BLaER1 treated with 17β-estradiol and CSF1 and Interleukin-3, amounts not matched to agents 10 nM and 100 nM (cell line): ENCODE measurements at regions not wholly inside any gene's neighbourhood (a gene's known extent, or its start where the extent isn't known, plus 50 kb on each side); places are given as distances from the start of the nearest gene placed in this dataset.

Experiments used
- H3K27ac ChIP-seq, 11 experiments: shearing (Covaris generic); formaldehyde crosslinking; 2 replicates each; pipeline ENCODE4 v1.8.1; 2022
- H3K27me3 ChIP-seq, 11 experiments: shearing (Covaris generic); formaldehyde crosslinking; 2 replicates each; pipeline ENCODE4 v1.8.1; 2022
- H3K36me3 ChIP-seq, 11 experiments: shearing (Covaris generic); formaldehyde crosslinking; 2 replicates each; pipeline ENCODE4 v1.8.1; 2022
- H3K4me1 ChIP-seq, 10 experiments: shearing (Covaris generic); formaldehyde crosslinking; 2 replicates each; pipeline ENCODE4 v1.8.1; 2022
- H3K4me2 ChIP-seq, 11 experiments: shearing (Covaris generic); formaldehyde crosslinking; 2 replicates each; pipeline ENCODE4 v1.8.1; 2022
- H3K4me3 ChIP-seq, 10 experiments: shearing (Covaris generic); formaldehyde crosslinking; 2 replicates each; pipeline ENCODE4 v1.8.1; 2022
- H3K9ac ChIP-seq, 11 experiments: shearing (Covaris generic); formaldehyde crosslinking; 2 replicates each; pipeline ENCODE4 v1.8.1; 2022
- H3K9me3 ChIP-seq, 11 experiments: shearing (Covaris generic); formaldehyde crosslinking; replicated peaks in 1 of 11; 2 replicates each; pipeline ENCODE4 v1.8.1; 2022
- H4K20me1 ChIP-seq, 11 experiments: shearing (Covaris generic); formaldehyde crosslinking; 2 replicates each; pipeline ENCODE4 v1.8.1; 2022
- Cebpa-rat ChIP-seq, 11 experiments: shearing (Covaris generic); IDR thresholded peaks; 2 replicates each; pipeline ENCODE4 v1.8.1; 2022

DNA sequence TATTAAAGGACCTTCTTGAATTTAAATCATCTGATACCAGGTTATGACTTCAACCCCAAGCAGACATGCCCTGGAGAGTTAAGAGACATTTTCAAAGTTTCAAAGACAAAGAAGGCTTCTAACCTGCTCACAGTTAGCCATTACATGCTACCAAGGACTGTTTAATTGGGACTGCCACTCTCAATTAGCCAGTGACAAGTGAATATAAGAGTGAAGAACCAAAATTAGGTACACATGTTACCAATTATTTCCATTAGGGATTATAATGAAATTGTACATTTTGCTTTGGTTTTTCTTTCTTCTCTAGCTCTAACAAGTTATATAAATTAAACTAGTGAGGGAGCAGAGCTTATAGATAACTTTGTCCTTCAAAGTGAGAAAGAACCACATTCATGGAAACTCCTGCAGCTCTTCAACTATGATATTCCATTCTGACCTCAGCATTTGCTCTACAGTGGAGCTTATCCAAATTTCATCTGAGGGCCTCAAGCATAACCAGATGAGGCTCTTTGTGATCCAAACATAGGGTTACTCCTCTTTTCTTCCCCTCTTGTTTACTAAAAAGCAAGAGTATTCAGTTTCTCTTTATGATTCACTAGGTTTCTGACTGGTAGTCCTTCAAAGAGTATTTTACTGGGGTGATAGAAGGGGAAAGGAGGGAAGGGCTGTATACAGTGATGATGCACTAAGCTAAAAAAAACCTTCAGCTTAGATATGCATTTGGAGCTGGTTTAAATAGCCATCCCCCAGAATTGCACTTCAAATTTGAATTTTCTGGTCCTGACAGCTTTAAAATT lies 91.3 kb downstream of the DUSP6 start:
- no peak overlapping the region for H3K4me3 ChIP-seq
- H3K4me1 ChIP-seq, result peaks cover 0 to 26% (median 0%) of the 10 kb centered on the region in 10 experiments; a peak in 6 of 20 replicates
- no peak overlapping the region for H3K27ac ChIP-seq
- TF ChIP-seq Cebpa-rat (IDR thresholded peaks at IDR 0.05), result no peak
- no peaks in the 10 kb centered on the region for H4K20me1 ChIP-seq
- no peaks in the 10 kb centered on the region for H3K27me3 ChIP-seq
- peaks cover 0 to 16% (median 6%) of the 10 kb centered on the region in 11 experiments; a peak in 13 of 22 replicates for H3K9me3 ChIP-seq
- H3K36me3 ChIP-seq, result no peaks in the 10 kb centered on the region
- no peak overlapping the region for H3K9ac ChIP-seq
- H3K4me2 ChIP-seq, result no peak overlapping the region

DNA sequence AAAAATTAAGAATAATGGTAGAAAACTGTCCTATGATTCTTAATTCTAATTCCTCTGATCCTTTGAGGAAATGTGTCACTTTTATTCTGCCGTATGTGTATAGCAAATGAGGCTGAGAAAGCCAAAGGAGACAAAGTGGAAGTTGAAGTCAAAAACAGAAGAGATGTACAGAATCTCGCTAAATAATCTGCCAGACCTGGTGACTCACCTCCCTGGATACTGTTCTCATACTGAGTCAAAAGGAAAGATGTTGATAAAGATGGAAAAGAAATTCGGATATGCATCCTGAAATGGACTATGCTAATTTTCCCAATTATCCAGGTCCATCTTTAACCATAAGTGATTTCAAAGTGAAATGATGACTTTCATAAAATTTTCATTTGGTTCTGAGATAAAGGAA lies 92.5 kb downstream of the DUSP6 start:
- no peak for TF ChIP-seq Cebpa-rat (IDR thresholded peaks at IDR 0.05)
- H3K36me3 ChIP-seq, result no peaks in the 10 kb centered on the region
- H3K4me2 ChIP-seq, result peak overlapping the region in 2 of 11 experiments; percentile 1 to 21; a peak in 2 of 22 replicates
- H3K27me3 ChIP-seq, result no peaks in the 10 kb centered on the region
- peaks cover 0 to 16% (median 6%) of the 10 kb centered on the region in 11 experiments; a peak in 13 of 22 replicates for H3K9me3 ChIP-seq
- H3K4me1 ChIP-seq, result peaks cover 0 to 14% (median 0%) of the 10 kb centered on the region in 10 experiments; a peak in 6 of 20 replicates
- no peak overlapping the region for H3K27ac ChIP-seq
- H4K20me1 ChIP-seq, result no peaks in the 10 kb centered on the region
- H3K9ac ChIP-seq, result no peak overlapping the region
- no peak overlapping the region for H3K4me3 ChIP-seq

DNA sequence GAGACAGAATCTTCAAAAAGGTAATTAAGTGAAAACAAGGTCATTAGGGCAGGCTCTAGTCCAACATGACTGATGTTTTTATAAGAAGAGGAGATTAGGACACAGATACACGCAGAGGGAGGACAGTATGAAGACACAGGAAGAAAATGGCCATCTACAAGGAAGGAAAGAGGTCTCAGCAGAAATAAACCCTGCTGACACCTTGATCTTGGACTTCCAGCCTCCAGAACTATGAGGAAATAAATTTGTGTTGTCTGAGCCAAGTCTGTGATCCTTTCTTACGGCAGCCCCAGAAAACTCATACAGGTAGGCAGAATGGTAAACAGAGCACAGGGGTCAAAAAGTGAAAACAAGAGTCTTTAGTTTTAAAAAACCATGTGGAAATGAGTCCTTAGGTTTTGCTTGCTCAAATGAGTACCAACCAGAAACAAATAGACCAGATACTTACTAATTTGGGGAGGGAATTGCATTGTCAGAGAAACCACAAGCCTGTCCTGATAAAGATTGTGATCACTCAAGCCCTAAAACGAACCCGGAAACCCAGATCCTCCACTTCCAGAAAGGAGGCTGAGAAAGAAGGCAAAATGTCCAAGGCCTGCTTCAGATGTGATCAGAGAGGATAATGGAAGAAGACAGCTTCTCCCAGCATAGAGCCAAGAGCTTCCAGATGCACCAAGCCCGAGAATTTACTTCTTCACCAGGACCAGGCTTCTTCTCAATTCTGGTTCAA lies 93.9 kb downstream of the DUSP6 start:
- Histone ChIP-seq H3K9ac (no peak overlapping the region), H3K27me3 (no peaks in the 10 kb centered on the region), H3K27ac (no peak overlapping the region), H3K36me3 (no peaks in the 10 kb centered on the region), H3K4me3 (no peak overlapping the region), H3K4me1 (peaks cover 0 to 21% (median 0%) of the 10 kb centered on the region in 10 experiments; a peak in 6 of 20 replicates), H4K20me1 (no peaks in the 10 kb centered on the region), H3K9me3 (peaks cover 0 to 22% (median 6%) of the 10 kb centered on the region in 11 experiments; a peak in 13 of 22 replicates), H3K4me2 (no peak overlapping the region)
- no peak for TF ChIP-seq Cebpa-rat (IDR thresholded peaks at IDR 0.05)

DNA sequence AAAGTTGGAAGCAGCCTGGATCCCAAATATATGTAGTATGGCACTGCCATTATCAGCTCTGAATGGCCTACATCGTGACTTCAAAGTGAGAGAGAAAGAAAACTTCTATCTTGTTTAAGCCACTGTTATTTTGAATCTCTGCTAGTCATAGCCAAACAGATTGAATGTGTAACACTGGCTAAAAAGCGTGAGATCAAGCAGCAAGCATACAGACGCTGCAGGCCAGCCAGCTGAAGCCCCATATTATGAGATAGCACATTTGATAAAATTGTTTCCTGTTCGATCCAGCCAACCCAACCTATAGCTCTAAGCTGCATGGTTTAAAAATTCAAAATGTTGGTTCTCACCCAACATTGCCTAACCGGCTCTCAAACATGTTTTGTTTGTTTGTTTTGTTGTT lies 95.0 kb downstream of the DUSP6 start:
- Histone ChIP-seq H3K27ac (no peak overlapping the region), H3K36me3 (no peaks in the 10 kb centered on the region), H3K4me1 (peaks cover 0 to 32% (median 0%) of the 10 kb centered on the region in 10 experiments; a peak in 6 of 20 replicates), H3K4me2 (no peak overlapping the region), H3K9ac (no peak overlapping the region), H4K20me1 (no peaks in the 10 kb centered on the region), H3K27me3 (no peaks in the 10 kb centered on the region), H3K4me3 (no peak overlapping the region), H3K9me3 (peaks cover 0 to 22% (median 6%) of the 10 kb centered on the region in 11 experiments; a peak in 13 of 22 replicates)
- no peak for TF ChIP-seq Cebpa-rat (IDR thresholded peaks at IDR 0.05)

DNA sequence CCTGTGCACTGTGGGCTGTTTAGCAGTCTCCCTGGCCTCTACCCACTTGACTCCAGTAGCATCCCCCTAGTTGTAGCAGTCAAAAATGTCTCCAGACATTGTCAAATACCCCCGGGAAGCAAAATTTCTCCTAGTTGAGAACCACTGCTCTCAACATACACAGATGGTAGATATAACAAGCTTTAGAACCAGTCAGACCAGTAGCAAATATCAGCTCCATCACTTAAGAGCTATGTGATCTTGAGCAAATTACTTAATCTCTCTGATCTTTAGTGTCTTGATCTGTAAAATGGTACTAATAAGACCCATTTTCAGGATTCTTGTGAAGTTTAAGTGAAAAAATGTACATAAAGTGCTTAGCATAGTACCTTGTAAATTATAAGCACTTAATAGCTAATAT lies 96.2 kb downstream of the DUSP6 start:
- Histone ChIP-seq H4K20me1 (no peaks in the 10 kb centered on the region), H3K4me1 (peaks cover 0 to 45% (median 0%) of the 10 kb centered on the region in 10 experiments; a peak in 6 of 20 replicates), H3K27me3 (no peaks in the 10 kb centered on the region), H3K9ac (no peak overlapping the region), H3K36me3 (no peaks in the 10 kb centered on the region), H3K4me2 (no peak overlapping the region), H3K27ac (no peak overlapping the region), H3K9me3 (peaks cover 0 to 22% (median 6%) of the 10 kb centered on the region in 11 experiments; a peak in 13 of 22 replicates), H3K4me3 (no peak overlapping the region)
- TF ChIP-seq Cebpa-rat (IDR thresholded peaks at IDR 0.05), result no peak

DNA sequence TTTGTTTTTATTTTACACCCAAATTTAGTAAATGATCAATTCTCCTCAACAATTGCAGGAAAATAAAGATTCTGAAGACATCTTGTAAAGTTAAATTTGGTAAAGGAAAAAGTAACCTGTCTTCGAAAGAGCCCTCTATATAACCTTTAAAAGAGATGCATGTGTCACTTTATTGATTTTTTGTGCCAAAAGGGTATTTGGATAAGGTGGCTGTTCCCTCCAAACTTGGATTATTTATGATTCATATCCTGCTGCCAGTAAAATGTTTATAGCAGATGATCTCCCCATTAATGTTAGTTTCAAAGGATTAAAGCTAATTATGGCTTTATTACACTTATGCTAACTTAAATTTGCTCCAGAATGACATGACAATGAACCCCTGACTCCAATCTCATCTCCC lies 98.8 kb downstream of the DUSP6 start:
- Histone ChIP-seq H3K27ac (no peak overlapping the region), H3K4me3 (no peak overlapping the region), H4K20me1 (no peaks in the 10 kb centered on the region), H3K9ac (no peak overlapping the region), H3K4me1 (peaks cover 0 to 51% (median 1%) of the 10 kb centered on the region in 10 experiments; a peak in 7 of 20 replicates), H3K27me3 (no peaks in the 10 kb centered on the region), H3K9me3 (peaks cover 0 to 16% (median 5%) of the 10 kb centered on the region in 11 experiments; a peak in 13 of 22 replicates), H3K36me3 (no peaks in the 10 kb centered on the region), H3K4me2 (peak overlapping the region in 2 of 11 experiments; percentile 41 to 67; a peak in 5 of 22 replicates)
- no peak for TF ChIP-seq Cebpa-rat (IDR thresholded peaks at IDR 0.05)

DNA sequence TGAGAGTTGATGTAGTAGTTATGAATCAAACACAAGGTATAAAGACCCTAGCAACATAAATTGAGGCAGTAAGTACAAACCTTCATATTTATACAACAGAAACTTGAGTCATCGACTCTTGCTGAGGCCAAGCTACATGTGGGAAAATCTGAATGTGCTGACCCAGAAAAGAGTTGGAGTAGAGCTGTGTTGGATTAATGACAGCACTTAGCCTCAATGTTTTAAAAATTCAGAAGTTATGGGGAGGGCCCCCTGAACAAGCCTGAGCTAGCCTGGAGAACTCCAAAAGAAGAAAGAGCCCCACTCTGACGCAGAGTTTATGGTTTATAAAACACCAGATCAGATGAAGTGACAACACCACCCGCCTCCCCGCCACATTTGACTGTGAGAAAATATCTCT lies 100.0 kb downstream of the DUSP6 start:
- H3K4me2 ChIP-seq, result peak overlapping the region in 3 of 11 experiments; percentile 58 to 67 (median 64); a peak in 6 of 22 replicates
- no peak overlapping the region for H3K4me3 ChIP-seq
- H3K27me3 ChIP-seq, result no peaks in the 10 kb centered on the region
- H4K20me1 ChIP-seq, result no peaks in the 10 kb centered on the region
- peaks cover 0 to 6% (median 0%) of the 10 kb centered on the region in 11 experiments; a peak in 3 of 22 replicates for H3K9me3 ChIP-seq
- H3K9ac ChIP-seq, result no peak overlapping the region
- no peaks in the 10 kb centered on the region for H3K36me3 ChIP-seq
- H3K27ac ChIP-seq, result peak overlapping the region in 4 of 11 experiments; percentile 10 to 55 (median 24); a peak in 6 of 22 replicates
- TF ChIP-seq Cebpa-rat (IDR thresholded peaks at IDR 0.05), result no peak
- H3K4me1 ChIP-seq, result peaks cover 0 to 63% (median 2%) of the 10 kb centered on the region in 10 experiments; a peak in 9 of 20 replicates

DNA sequence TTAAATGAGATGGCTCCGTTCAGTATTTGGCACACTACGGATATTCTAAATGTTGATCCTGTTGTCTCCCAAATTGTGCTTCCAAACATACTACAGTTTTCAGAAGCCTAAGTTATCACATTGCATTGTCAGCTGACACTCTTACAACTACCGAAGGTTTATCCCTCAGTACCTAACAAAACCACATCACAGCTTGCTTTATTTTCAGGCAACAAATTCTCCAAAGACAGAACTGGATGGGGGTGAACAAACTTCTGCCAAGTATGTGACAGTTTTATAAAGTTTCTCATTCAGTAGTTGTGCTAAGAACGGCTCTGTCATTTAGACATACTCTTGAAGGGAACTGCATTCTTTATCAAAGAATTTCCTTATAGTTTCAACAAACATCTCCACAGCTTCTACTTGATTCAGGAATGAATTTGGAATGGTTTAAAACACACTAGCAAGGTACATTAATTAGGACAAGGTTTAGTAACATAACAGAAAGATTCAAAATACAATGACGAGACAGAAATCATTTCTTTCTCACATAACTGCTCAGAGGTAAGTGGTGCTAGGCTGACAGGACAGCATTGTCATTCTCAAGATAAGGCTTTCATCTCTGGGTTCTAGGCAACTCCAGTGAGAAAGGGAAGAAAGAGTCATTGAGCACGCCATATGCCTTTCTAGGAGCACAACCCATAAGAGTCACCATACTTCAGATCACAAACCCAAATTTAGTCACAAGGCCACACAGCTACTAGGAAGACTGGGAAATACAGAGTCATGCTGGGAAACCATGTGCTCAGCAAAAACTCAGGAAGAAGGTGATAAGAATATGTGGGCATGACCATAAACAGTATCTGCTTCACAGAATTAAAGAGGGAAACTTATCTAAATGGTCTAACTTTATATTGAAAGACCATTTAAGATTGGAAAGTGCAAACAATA lies 100.7 kb downstream of the DUSP6 start:
- Histone ChIP-seq H3K9me3 (peaks cover 0 to 6% (median 0%) of the 10 kb centered on the region in 11 experiments; a peak in 3 of 22 replicates), H3K27ac (peak overlapping the region in 4 of 11 experiments; percentile 10 to 55 (median 24); a peak in 6 of 22 replicates), H3K27me3 (no peaks in the 10 kb centered on the region), H4K20me1 (no peaks in the 10 kb centered on the region), H3K4me2 (peak overlapping the region in 3 of 11 experiments; percentile 58 to 67 (median 64); a peak in 7 of 22 replicates), H3K9ac (no peak overlapping the region), H3K4me3 (no peak overlapping the region), H3K36me3 (no peaks in the 10 kb centered on the region), H3K4me1 (peaks cover 0 to 63% (median 2%) of the 10 kb centered on the region in 10 experiments; a peak in 9 of 20 replicates)
- no peak for TF ChIP-seq Cebpa-rat (IDR thresholded peaks at IDR 0.05)
